ENCODE measurements at regions not wholly inside any gene's neighbourhood (a gene's known extent, or its start where the extent isn't known, plus 50 kb on each side); places are given as distances from the start of the nearest gene placed in this dataset.

- Histone ChIP-seq H3K4me1 (ENCODE audit: control insufficient read depth, insufficient read depth, low read length) (no peaks in the 10 kb centered on the region), H3K36me3 (ENCODE audit: control insufficient read depth, insufficient read depth, low read length, severe bottlenecking) (no peaks in the 10 kb centered on the region), H3K9me3 (ENCODE audit: control insufficient read depth, low read length) (no peaks in the 10 kb centered on the region), H3K4me3 (ENCODE audit: low read length) (no peak overlapping the region), H3K27me3 (replicated peaks; ENCODE audit: control insufficient read depth, insufficient read depth, low read length) (no peaks in the 10 kb centered on the region), H3K9ac (ENCODE audit: low read length) (no peak overlapping the region)
- no peak for DNase-seq (ENCODE audit: low read depth)
Observed at GRCh38 chr5:145708169-145708568, 127.0 kb downstream of the PRELID2 start.

- H3K36me3 ChIP-seq (ENCODE audit: control insufficient read depth, insufficient read depth, low read length, severe bottlenecking), result no peaks in the 10 kb centered on the region
- H3K9ac ChIP-seq (ENCODE audit: low read length), result no peak overlapping the region
- DNase-seq (ENCODE audit: low read depth), result no peak
- H3K4me1 ChIP-seq (ENCODE audit: control insufficient read depth, insufficient read depth, low read length), result no peaks in the 10 kb centered on the region
- no peaks in the 10 kb centered on the region for H3K9me3 ChIP-seq (ENCODE audit: control insufficient read depth, low read length)
- no peaks in the 10 kb centered on the region for H3K27me3 ChIP-seq (replicated peaks; ENCODE audit: control insufficient read depth, insufficient read depth, low read length)
- H3K4me3 ChIP-seq (ENCODE audit: low read length), result no peak overlapping the region
Observed at GRCh38 chr5:145704724-145705123, 130.4 kb downstream of the PRELID2 start.

- Histone ChIP-seq H3K27me3 (replicated peaks; ENCODE audit: control insufficient read depth, insufficient read depth, low read length) (no peaks in the 10 kb centered on the region), H3K4me1 (ENCODE audit: control insufficient read depth, insufficient read depth, low read length) (no peaks in the 10 kb centered on the region), H3K9me3 (ENCODE audit: control insufficient read depth, low read length) (no peaks in the 10 kb centered on the region), H3K9ac (ENCODE audit: low read length) (no peak overlapping the region), H3K36me3 (ENCODE audit: control insufficient read depth, insufficient read depth, low read length, severe bottlenecking) (no peaks in the 10 kb centered on the region), H3K4me3 (ENCODE audit: low read length) (no peak overlapping the region)
- DNase-seq (ENCODE audit: low read depth), result no peak
Observed at GRCh38 chr5:145703856-145704255, 131.3 kb downstream of the PRELID2 start.

- no peaks in the 10 kb centered on the region for H3K27me3 ChIP-seq (replicated peaks; ENCODE audit: control insufficient read depth, insufficient read depth, low read length)
- no peak overlapping the region for H3K9ac ChIP-seq (ENCODE audit: low read length)
- no peak for DNase-seq (ENCODE audit: low read depth)
- no peaks in the 10 kb centered on the region for H3K9me3 ChIP-seq (ENCODE audit: control insufficient read depth, low read length)
- H3K36me3 ChIP-seq (ENCODE audit: control insufficient read depth, insufficient read depth, low read length, severe bottlenecking), result no peaks in the 10 kb centered on the region
- H3K4me1 ChIP-seq (ENCODE audit: control insufficient read depth, insufficient read depth, low read length), result peaks cover 4% of the 10 kb centered on the region
- no peak overlapping the region for H3K4me3 ChIP-seq (ENCODE audit: low read length)
Observed at GRCh38 chr5:145701404-145701803, 133.7 kb downstream of the PRELID2 start.

DNA sequence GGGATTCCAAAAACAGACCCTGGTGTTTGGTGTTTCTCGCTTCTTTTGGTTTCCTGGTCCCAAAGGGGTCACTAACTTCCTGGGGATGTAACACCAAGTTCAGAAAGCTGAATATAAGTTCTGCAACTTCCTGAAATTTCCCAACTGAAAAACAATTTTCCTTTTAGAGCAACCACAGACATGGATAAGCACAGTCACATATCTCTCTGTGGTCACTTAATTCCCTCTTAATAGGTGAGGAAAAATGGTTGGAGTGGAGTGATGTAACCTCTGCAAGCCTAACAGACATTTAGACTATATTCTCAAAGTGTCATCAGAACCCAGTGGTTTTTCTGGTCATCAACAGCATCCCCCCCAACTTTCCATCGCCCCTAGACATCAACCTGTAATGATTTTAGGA is 135.3 kb downstream of the PRELID2 start:
- no peak overlapping the region for H3K4me3 ChIP-seq (ENCODE audit: low read length)
- H3K27me3 ChIP-seq (replicated peaks; ENCODE audit: control insufficient read depth, insufficient read depth, low read length), result no peaks in the 10 kb centered on the region
- DNase-seq (ENCODE audit: low read depth), result no peak
- peaks cover 4% of the 10 kb centered on the region for H3K4me1 ChIP-seq (ENCODE audit: control insufficient read depth, insufficient read depth, low read length)
- H3K9me3 ChIP-seq (ENCODE audit: control insufficient read depth, low read length), result no peaks in the 10 kb centered on the region
- H3K36me3 ChIP-seq (ENCODE audit: control insufficient read depth, insufficient read depth, low read length, severe bottlenecking), result no peaks in the 10 kb centered on the region
- no peak overlapping the region for H3K9ac ChIP-seq (ENCODE audit: low read length)

GRCh38 chr5:145697251-145697990 is 137.7 kb downstream of the PRELID2 start:
- DNase-seq (ENCODE audit: low read depth), result peak; percentile 60
- H3K36me3 ChIP-seq (ENCODE audit: control insufficient read depth, insufficient read depth, low read length, severe bottlenecking), result no peaks in the 10 kb centered on the region

DNA sequence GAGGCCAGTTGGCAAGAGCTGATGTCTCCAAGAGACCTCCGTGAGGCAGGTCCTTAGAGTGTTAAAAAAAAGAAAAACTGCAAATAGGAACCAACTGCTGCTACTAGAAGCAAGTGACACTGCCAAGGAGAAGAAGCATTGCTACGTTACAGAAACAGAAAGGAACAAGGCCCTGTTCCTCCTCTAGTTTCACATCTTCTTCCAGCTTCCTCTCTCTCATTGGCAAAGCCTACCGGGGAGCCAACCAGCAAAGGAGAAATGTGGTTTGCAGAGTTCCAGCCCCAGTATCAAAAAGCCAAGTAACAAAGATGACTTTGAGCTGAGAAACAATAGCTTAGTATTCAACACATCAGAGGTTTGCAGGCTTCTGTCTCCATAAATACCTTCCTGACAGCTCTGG is 145.9 kb downstream of the PRELID2 start:
- H3K36me3 ChIP-seq (ENCODE audit: control insufficient read depth, insufficient read depth, low read length, severe bottlenecking), result no peaks in the 10 kb centered on the region
- no peak overlapping the region for H3K4me3 ChIP-seq (ENCODE audit: low read length)
- H3K4me1 ChIP-seq (ENCODE audit: control insufficient read depth, insufficient read depth, low read length), result no peaks in the 10 kb centered on the region
- no peaks in the 10 kb centered on the region for H3K27me3 ChIP-seq (replicated peaks; ENCODE audit: control insufficient read depth, insufficient read depth, low read length)
- no peaks in the 10 kb centered on the region for H3K9me3 ChIP-seq (ENCODE audit: control insufficient read depth, low read length)
- no peak for DNase-seq (ENCODE audit: low read depth)
- no peak overlapping the region for H3K9ac ChIP-seq (ENCODE audit: low read length)

More at GRCh38 chr5:145697251-145697990, 137.7 kb downstream of the PRELID2 start:
- no peak overlapping the region for H3K4me3 ChIP-seq (ENCODE audit: low read length)
- peaks cover 4% of the 10 kb centered on the region for H3K4me1 ChIP-seq (ENCODE audit: control insufficient read depth, insufficient read depth, low read length)
- H3K9ac ChIP-seq (ENCODE audit: low read length), result peak overlapping the region; percentile 30
- H3K27me3 ChIP-seq (replicated peaks; ENCODE audit: control insufficient read depth, insufficient read depth, low read length), result no peaks in the 10 kb centered on the region
- no peaks in the 10 kb centered on the region for H3K9me3 ChIP-seq (ENCODE audit: control insufficient read depth, low read length)

- Histone ChIP-seq H3K9me3 (ENCODE audit: control insufficient read depth, low read length) (no peaks in the 10 kb centered on the region), H3K27me3 (replicated peaks; ENCODE audit: control insufficient read depth, insufficient read depth, low read length) (no peaks in the 10 kb centered on the region), H3K9ac (ENCODE audit: low read length) (no peak overlapping the region), H3K4me1 (ENCODE audit: control insufficient read depth, insufficient read depth, low read length) (no peaks in the 10 kb centered on the region), H3K4me3 (ENCODE audit: low read length) (no peak overlapping the region), H3K36me3 (ENCODE audit: control insufficient read depth, insufficient read depth, low read length, severe bottlenecking) (no peaks in the 10 kb centered on the region)
- DNase-seq (ENCODE audit: low read depth), result no peak
Observed at GRCh38 chr5:145687943-145688342, 147.2 kb downstream of the PRELID2 start.

DNA sequence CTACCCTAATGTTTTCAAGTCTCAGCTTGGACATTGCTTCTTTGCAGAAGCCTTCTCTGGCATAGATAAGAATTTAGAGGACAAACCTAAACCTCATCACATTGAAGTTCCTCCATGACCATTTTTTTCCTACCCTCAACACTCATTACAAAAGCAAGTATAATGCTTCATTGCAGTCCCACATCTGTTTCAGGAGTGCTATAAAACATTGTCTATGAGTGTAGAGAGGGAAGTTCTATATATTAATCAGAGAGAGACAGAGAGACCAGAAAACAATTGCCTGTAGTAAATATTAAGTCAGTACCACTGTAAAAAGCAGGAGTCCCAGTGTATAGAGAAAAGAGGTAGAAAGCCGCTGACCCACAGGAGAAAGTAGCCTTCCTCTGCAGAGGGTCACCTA is 149.7 kb downstream of the PRELID2 start:
- H3K36me3 ChIP-seq (ENCODE audit: control insufficient read depth, insufficient read depth, low read length, severe bottlenecking), result no peaks in the 10 kb centered on the region
- no peaks in the 10 kb centered on the region for H3K9me3 ChIP-seq (ENCODE audit: control insufficient read depth, low read length)
- H3K9ac ChIP-seq (ENCODE audit: low read length), result no peak overlapping the region
- H3K27me3 ChIP-seq (replicated peaks; ENCODE audit: control insufficient read depth, insufficient read depth, low read length), result no peaks in the 10 kb centered on the region
- H3K4me1 ChIP-seq (ENCODE audit: control insufficient read depth, insufficient read depth, low read length), result peaks cover 12% of the 10 kb centered on the region
- H3K4me3 ChIP-seq (ENCODE audit: low read length), result no peak overlapping the region
- no peak for DNase-seq (ENCODE audit: low read depth)

DNA sequence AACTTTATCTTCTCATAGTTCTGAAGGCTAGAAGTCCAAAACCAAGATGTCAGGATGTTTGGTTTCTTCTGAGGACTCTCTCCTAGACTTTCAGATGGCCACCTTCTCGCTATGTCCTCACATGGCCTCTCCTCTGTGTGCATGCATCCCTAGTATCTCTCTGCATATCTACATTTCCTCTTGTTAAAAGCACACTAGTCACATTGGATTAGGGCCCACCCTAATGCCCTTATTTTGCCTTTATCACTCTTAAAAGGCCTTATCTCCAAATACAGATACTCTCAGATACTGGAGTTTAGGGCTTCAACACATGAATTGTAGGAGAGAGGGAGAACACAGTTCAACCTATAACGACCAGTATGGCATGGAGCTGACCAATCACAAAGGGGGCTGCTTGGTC is 151.7 kb downstream of the PRELID2 start:
- Histone ChIP-seq H3K4me3 (ENCODE audit: low read length) (no peak overlapping the region), H3K27me3 (replicated peaks; ENCODE audit: control insufficient read depth, insufficient read depth, low read length) (no peaks in the 10 kb centered on the region), H3K4me1 (ENCODE audit: control insufficient read depth, insufficient read depth, low read length) (peaks cover 12% of the 10 kb centered on the region), H3K36me3 (ENCODE audit: control insufficient read depth, insufficient read depth, low read length, severe bottlenecking) (no peaks in the 10 kb centered on the region), H3K9ac (ENCODE audit: low read length) (no peak overlapping the region), H3K9me3 (ENCODE audit: control insufficient read depth, low read length) (no peaks in the 10 kb centered on the region)
- DNase-seq (ENCODE audit: low read depth), result no peak

GRCh38 chr5:145682197-145682899 is 152.8 kb downstream of the PRELID2 start:
- Histone ChIP-seq H3K4me1 (ENCODE audit: control insufficient read depth, insufficient read depth, low read length) (peaks cover 12% of the 10 kb centered on the region), H3K36me3 (ENCODE audit: control insufficient read depth, insufficient read depth, low read length, severe bottlenecking) (no peaks in the 10 kb centered on the region), H3K4me3 (ENCODE audit: low read length) (no peak overlapping the region), H3K27me3 (replicated peaks; ENCODE audit: control insufficient read depth, insufficient read depth, low read length) (no peaks in the 10 kb centered on the region), H3K9me3 (ENCODE audit: control insufficient read depth, low read length) (no peaks in the 10 kb centered on the region), H3K9ac (ENCODE audit: low read length) (no peak overlapping the region)
- DNase-seq (ENCODE audit: low read depth), result no peak
